Transverse colon (tissue), 4 donors: ENCODE measurements at regions not wholly inside any gene's neighbourhood (a gene's known extent, or its start where the extent isn't known, plus 50 kb on each side); places are given as distances from the start of the nearest gene placed in this dataset.

Source experiments
- DNase-seq: peaks from one replicate; pipeline ENCODE4 v3.0.0-alpha.2; 2019
- H3K27ac ChIP-seq, 4 donors: fragments of 200-600 bp; sonication (generic); 2 replicates each; pipeline ENCODE4 v1.5.1; 2016 to 2018; ENCODE audit warnings: inconsistent platforms in 4 of 4
- H3K27me3 ChIP-seq: fragments of 200-600 bp; sonication (generic); 2 replicates; pipeline ENCODE4 v1.5.1; 2017; ENCODE audit warnings: inconsistent platforms
- H3K36me3 ChIP-seq, 4 donors: fragments of 200-600 bp; sonication (generic); 2 replicates each; pipeline ENCODE4 v1.5.1; 2017 to 2019; ENCODE audit warnings: inconsistent platforms in 4 of 4
- H3K4me1 ChIP-seq, 4 donors: fragments of 200-600 bp; sonication (generic); 2 replicates each; pipeline ENCODE4 v1.5.1; 2017 to 2020; ENCODE audit warnings: inconsistent platforms in 4 of 4
- H3K4me3 ChIP-seq, 4 donors: fragments of 200-600 bp; sonication (generic); 1 replicate in 1 of 4; 2 replicates in 3 of 4; pipeline versions ENCODE4 v1.5.1 to v1.6.1; 2017 to 2019; ENCODE audit warnings: inconsistent platforms in 4 of 4
- H3K9me3 ChIP-seq, 2 donors: fragments of 200-600 bp; sonication (generic); 2 replicates each; pipeline ENCODE4 v1.5.1; 2017 to 2019; ENCODE audit warnings: inconsistent platforms in 2 of 2
- CTCF ChIP-seq, 5 experiments: fragments of 200-600 bp in 3 of 5; fragments of 450-650 bp in 2 of 5; sonication (generic) in 3 of 5; IDR thresholded peaks; 1 replicate in 2 of 5; 2 replicates in 3 of 5; pipeline ENCODE4 v1.5.1; 2016 to 2017; ENCODE audit warnings: antibody characterized with exemption in 5 of 5, inconsistent platforms in 3 of 5, mild to moderate bottlenecking in 2 of 5, moderate library complexity in 1 of 5
- EP300 ChIP-seq: sonication (generic); formaldehyde crosslinking; IDR thresholded peaks from one replicate; pipeline ENCODE4 v1.6.1; 2017; ENCODE audit warnings: antibody characterized with exemption, low read depth
- POLR2A ChIP-seq: fragments of 450-650 bp; IDR thresholded peaks from one replicate; pipeline ENCODE4 v1.6.1; 2016; ENCODE audit warnings: antibody characterized with exemption, mild to moderate bottlenecking, moderate library complexity
- POLR2AphosphoS5 ChIP-seq, 3 donors: sonication (generic); formaldehyde crosslinking; IDR thresholded peaks; one replicate each; pipeline ENCODE4 v1.6.1; 2016; ENCODE audit warnings: antibody characterized with exemption in 3 of 3
- WGBS, 2 donors: methylation state at CpG; one replicate each; pipeline ENCODE4 v1.1.5; 2018; ENCODE audit warnings: low coverage in 1 of 2; 5-methylcytosine and 5-hydroxymethylcytosine counted together
- in situ Hi-C, 4 donors: fragments of 200-750 bp; cut with MboI; loops; one replicate each; pipeline versions ENCODE4 v1.15.0 to v1.15.1; 2017; ENCODE audit warnings: low sequenced_read_pairs in 3 of 4, low pct_ligation_motif_present in 1 of 4, low pct_unique_long_range_greater_than_20kb in 1 of 4
- intact Hi-C: fragments of 100-400 bp; cut with DNase I; formaldehyde crosslinking; loops from one replicate; pipeline ENCODE4 v1.15.1; 2023; ENCODE audit warnings: low total_unique reads

GRCh38 chr2:185625604-185626003, 113.0 kb upstream of the FSIP2 start:
- no peak overlapping the region for H3K27ac ChIP-seq
- no peaks in the 10 kb centered on the region for H3K9me3 ChIP-seq
- no peaks in the 10 kb centered on the region for H3K36me3 ChIP-seq
- WGBS, 2 donors: 87 to 100% methylated on average over 1 of the region's 1 CpG
- no peaks in the 10 kb centered on the region for H3K4me1 ChIP-seq
- no peaks in the 10 kb centered on the region for H3K27me3 ChIP-seq
- no peak overlapping the region for H3K4me3 ChIP-seq
- DNase-seq: no peak
- in situ Hi-C loops: no loop called here
- intact Hi-C loops: no loop called here
- no peak for TF ChIP-seq EP300
- TF ChIP-seq CTCF (IDR thresholded peaks at IDR 0.05): no peak
- no peak for TF ChIP-seq POLR2AphosphoS5 (IDR thresholded peaks at IDR 0.05)
- no peak for TF ChIP-seq POLR2A

GRCh38 chr2:185628985-185629384, 109.6 kb upstream of the FSIP2 start:
- peak; percentile 51 for DNase-seq
- Histone ChIP-seq H3K4me3 (no peak overlapping the region), H3K27me3 (no peaks in the 10 kb centered on the region), H3K36me3 (no peaks in the 10 kb centered on the region), H3K27ac (no peak overlapping the region), H3K4me1 (no peaks in the 10 kb centered on the region), H3K9me3 (no peaks in the 10 kb centered on the region)
- intact Hi-C loops (no loop called here), in situ Hi-C loops (no loop called here)
- TF ChIP-seq CTCF (IDR thresholded peaks at IDR 0.05): peak in 3 of 5 experiments; percentile 12 to 29 (median 29)
- TF ChIP-seq EP300: no peak
- 31 to 40% methylated on average over 3 to 5 of the region's 5 CpGs for WGBS, 2 donors

GRCh38 chr2:185633621-185634020, 105.0 kb upstream of the FSIP2 start:
- H3K27ac ChIP-seq: no peak overlapping the region
- H3K36me3 ChIP-seq: no peaks in the 10 kb centered on the region
- TF ChIP-seq CTCF (IDR thresholded peaks at IDR 0.05): no peak
- no peak for TF ChIP-seq POLR2AphosphoS5 (IDR thresholded peaks at IDR 0.05)
- TF ChIP-seq EP300: no peak
- TF ChIP-seq POLR2A: no peak
- 82 to 83% methylated on average over 2 of the region's 2 CpGs for WGBS, 2 donors
- no peaks in the 10 kb centered on the region for H3K9me3 ChIP-seq
- no peaks in the 10 kb centered on the region for H3K4me1 ChIP-seq
- DNase-seq: no peak
- in situ Hi-C loops (no loop called here), intact Hi-C loops (no loop called here)
- no peaks in the 10 kb centered on the region for H3K27me3 ChIP-seq
- H3K4me3 ChIP-seq: no peak overlapping the region

DNA sequence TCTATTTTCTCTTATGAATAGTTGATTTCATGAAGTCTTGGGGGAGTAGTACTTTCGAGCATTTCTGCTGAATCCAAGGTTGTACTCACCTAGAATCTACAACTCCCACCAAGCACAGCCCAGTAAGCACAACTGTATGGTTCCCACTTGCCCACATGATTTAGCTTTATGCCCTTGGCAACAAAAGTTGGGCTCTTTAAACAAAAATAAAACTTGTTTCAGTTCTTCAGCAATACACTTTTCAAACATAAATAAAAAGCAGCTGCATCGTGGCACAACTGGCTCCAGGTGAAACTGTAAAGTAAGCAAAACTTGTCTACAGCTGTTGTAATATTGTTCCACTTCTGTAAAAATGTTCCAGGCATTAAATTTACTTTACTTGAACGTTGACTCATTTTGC, 99.8 kb upstream of the FSIP2 start:
- H3K27ac ChIP-seq: no peak overlapping the region
- in situ Hi-C loops (no loop called here), intact Hi-C loops (no loop called here)
- no peaks in the 10 kb centered on the region for H3K36me3 ChIP-seq
- 18 to 20% methylated on average over 3 of the region's 3 CpGs for WGBS, 2 donors
- no peaks in the 10 kb centered on the region for H3K4me1 ChIP-seq
- no peak for TF ChIP-seq POLR2A
- no peak for TF ChIP-seq POLR2AphosphoS5 (IDR thresholded peaks at IDR 0.05)
- TF ChIP-seq CTCF (IDR thresholded peaks at IDR 0.05): no peak
- TF ChIP-seq EP300: no peak
- H3K4me3 ChIP-seq: no peak overlapping the region
- no peak for DNase-seq
- H3K9me3 ChIP-seq: no peaks in the 10 kb centered on the region
- no peaks in the 10 kb centered on the region for H3K27me3 ChIP-seq
